ENCODE measurements at regions not wholly inside any gene's neighbourhood (a gene's known extent, or its start where the extent isn't known, plus 50 kb on each side); places are given as distances from the start of the nearest gene placed in this dataset.
A peak's percentile ranks its signal among the peaks of the same experiment; 100 is the strongest.

- Histone ChIP-seq H3K79me2 (no peaks in the 10 kb centered on the region), H2AFZ (peak overlapping the region; percentile 13), H3K4me3 (ENCODE audit: low read depth, low read length) (no peak overlapping the region), H3K36me3 (ENCODE audit: control insufficient read depth, insufficient read depth, low read length) (no peaks in the 10 kb centered on the region), H3K9ac (no peak overlapping the region), H3K27me3 (ENCODE audit: control insufficient read depth, insufficient read depth, low read length) (no peaks in the 10 kb centered on the region), H3K4me2 (ENCODE audit: low read length) (no peak overlapping the region), H3K9me3 (ENCODE audit: control insufficient read depth, low read length) (no peaks in the 10 kb centered on the region), H3K4me1 (peaks cover 14% of the 10 kb centered on the region), H3K27ac (peak overlapping the region; percentile 68)
- no peak for TF ChIP-seq CTCF (IDR thresholded peaks at IDR 0.05)
These were observed 59.5 kb upstream of the PRSS23 start for GRCh38 chr11:86740628-86741483.

- Histone ChIP-seq H3K9ac (no peak overlapping the region), H3K4me2 (ENCODE audit: low read length) (no peak overlapping the region), H3K27ac (no peak overlapping the region), H3K36me3 (ENCODE audit: control insufficient read depth, insufficient read depth, low read length) (no peaks in the 10 kb centered on the region), H3K9me3 (ENCODE audit: control insufficient read depth, low read length) (no peaks in the 10 kb centered on the region), H3K4me3 (ENCODE audit: low read depth, low read length) (no peak overlapping the region), H3K4me1 (peaks cover 14% of the 10 kb centered on the region), H3K27me3 (ENCODE audit: control insufficient read depth, insufficient read depth, low read length) (no peaks in the 10 kb centered on the region), H2AFZ (no peak overlapping the region), H3K79me2 (no peaks in the 10 kb centered on the region)
- TF ChIP-seq CTCF (IDR thresholded peaks at IDR 0.05): no peak
These were observed 61.8 kb upstream of the PRSS23 start for GRCh38 chr11:86738568-86738967.

- H3K4me2 ChIP-seq (ENCODE audit: low read length): no peak overlapping the region
- TF ChIP-seq CTCF (IDR thresholded peaks at IDR 0.05): no peak
- peak overlapping the region; percentile 21 for H3K27ac ChIP-seq
- H3K36me3 ChIP-seq (ENCODE audit: control insufficient read depth, insufficient read depth, low read length): no peaks in the 10 kb centered on the region
- no peak overlapping the region for H3K9ac ChIP-seq
- no peak overlapping the region for H3K4me3 ChIP-seq (ENCODE audit: low read depth, low read length)
- H3K79me2 ChIP-seq: no peaks in the 10 kb centered on the region
- H2AFZ ChIP-seq: peak overlapping the region; percentile 11
- no peaks in the 10 kb centered on the region for H3K27me3 ChIP-seq (ENCODE audit: control insufficient read depth, insufficient read depth, low read length)
- H3K9me3 ChIP-seq (ENCODE audit: control insufficient read depth, low read length): no peaks in the 10 kb centered on the region
- peaks cover 14% of the 10 kb centered on the region for H3K4me1 ChIP-seq
These were observed 62.6 kb upstream of the PRSS23 start for GRCh38 chr11:86737737-86738136.

- H3K27me3 ChIP-seq (ENCODE audit: control insufficient read depth, insufficient read depth, low read length): no peaks in the 10 kb centered on the region
- no peak overlapping the region for H3K4me2 ChIP-seq (ENCODE audit: low read length)
- no peak overlapping the region for H3K27ac ChIP-seq
- no peak for TF ChIP-seq CTCF (IDR thresholded peaks at IDR 0.05)
- no peaks in the 10 kb centered on the region for H3K79me2 ChIP-seq
- no peaks in the 10 kb centered on the region for H3K9me3 ChIP-seq (ENCODE audit: control insufficient read depth, low read length)
- H3K4me1 ChIP-seq: peaks cover 14% of the 10 kb centered on the region
- H3K9ac ChIP-seq: no peak overlapping the region
- H2AFZ ChIP-seq: peak overlapping the region; percentile 11
- H3K36me3 ChIP-seq (ENCODE audit: control insufficient read depth, insufficient read depth, low read length): no peaks in the 10 kb centered on the region
- no peak overlapping the region for H3K4me3 ChIP-seq (ENCODE audit: low read depth, low read length)
These were observed 63.1 kb upstream of the PRSS23 start for GRCh38 chr11:86737230-86737629.
